Stimulated activated CD4-positive, alpha-beta T cell treated with anti-CD3 and anti-CD28 coated beads, Interleukin-12 subunit alpha, Interleukin-12 subunit beta, amount 100 ng/mL, for 48 hours (primary cell): ENCODE measurements at regions not wholly inside any gene's neighbourhood (a gene's known extent, or its start where the extent isn't known, plus 50 kb on each side); places are given as distances from the start of the nearest gene placed in this dataset.

ENCODE experiments used
- DNase-seq, 3 donors: peaks; one replicate each; pipeline ENCODE4 v3.0.0-alpha.2; 2020; ENCODE audit warnings: low read depth in 2 of 3, low spot score in 1 of 3

GRCh38 chr18:38045845-38046244 lies 480.2 kb upstream of the CELF4 start:
- DNase-seq = no peak

GRCh38 chr18:38042211-38042890 lies 476.8 kb upstream of the CELF4 start:
- DNase-seq = no peak

DNA sequence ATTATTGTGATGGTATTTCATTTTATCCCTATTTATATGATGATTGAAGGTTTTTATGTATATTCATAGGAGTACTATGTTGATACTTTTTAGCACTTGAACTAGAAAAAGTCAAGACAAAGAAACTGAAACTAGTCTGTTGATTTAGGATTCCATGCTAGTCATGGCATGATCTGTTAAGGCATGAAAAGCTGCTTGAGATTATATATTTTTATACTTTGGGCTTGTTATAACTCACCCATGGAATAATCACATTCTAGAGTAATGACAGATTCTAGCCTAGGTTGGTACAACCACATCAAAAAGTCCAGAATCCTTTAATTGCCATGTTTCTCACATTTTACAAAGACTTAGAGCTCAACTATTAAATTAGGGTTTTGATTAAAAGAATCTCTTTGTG lies 472.6 kb upstream of the CELF4 start:
- DNase-seq = no peak

GRCh38 chr18:38035193-38035592 lies 469.6 kb upstream of the CELF4 start:
- DNase-seq = no peak

GRCh38 chr18:38033282-38033681 lies 467.7 kb upstream of the CELF4 start:
- no peak for DNase-seq

- no peak for DNase-seq
These were observed 466.9 kb upstream of the CELF4 start for GRCh38 chr18:38032516-38032915.

DNA sequence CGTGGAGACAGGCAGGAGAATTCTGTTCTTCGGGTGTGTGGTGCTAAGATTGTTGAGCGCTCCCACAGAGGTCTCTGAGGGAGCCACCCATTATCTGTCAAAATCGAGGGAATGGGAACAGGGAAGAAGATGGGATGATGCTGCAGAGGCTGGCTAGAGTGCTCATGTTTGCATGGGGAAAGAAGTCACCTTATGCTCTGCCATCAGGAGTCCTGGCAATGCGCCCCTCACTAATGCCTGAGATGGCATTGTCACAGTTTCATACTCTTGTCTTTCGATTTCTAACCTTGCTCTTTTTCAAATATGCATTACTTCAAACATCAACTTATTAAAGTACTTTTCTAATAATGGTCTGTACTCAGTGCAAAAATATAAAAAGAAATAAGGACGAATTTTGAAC lies 463.3 kb upstream of the CELF4 start:
- no peak for DNase-seq

- DNase-seq = no peak
These were observed 459.9 kb upstream of the CELF4 start for GRCh38 chr18:38025433-38026038.

DNA sequence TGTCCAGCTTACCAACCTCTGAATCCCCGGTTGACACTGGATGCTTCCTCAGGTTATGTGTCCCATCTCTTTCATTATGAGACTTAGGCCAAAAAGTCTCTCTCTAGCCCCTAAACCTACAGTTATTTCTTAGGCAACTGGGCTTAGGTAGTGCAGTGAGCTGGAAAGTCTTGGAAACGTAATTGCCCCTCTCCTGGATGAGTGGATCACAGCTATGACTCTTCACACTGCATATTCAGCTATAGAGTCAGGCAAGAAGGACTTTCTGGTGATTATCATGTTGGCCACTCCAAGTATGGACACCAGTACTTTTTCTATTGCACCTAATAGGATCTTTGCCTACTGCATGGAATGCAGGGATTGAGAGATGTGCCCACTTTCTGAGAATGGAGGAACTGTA lies 458.3 kb upstream of the CELF4 start:
- no peak for DNase-seq

- no peak for DNase-seq
These were observed 456.6 kb upstream of the CELF4 start for GRCh38 chr18:38022234-38022633.

- DNase-seq = no peak
These were observed 453.7 kb upstream of the CELF4 start for GRCh38 chr18:38019292-38019691.

DNA sequence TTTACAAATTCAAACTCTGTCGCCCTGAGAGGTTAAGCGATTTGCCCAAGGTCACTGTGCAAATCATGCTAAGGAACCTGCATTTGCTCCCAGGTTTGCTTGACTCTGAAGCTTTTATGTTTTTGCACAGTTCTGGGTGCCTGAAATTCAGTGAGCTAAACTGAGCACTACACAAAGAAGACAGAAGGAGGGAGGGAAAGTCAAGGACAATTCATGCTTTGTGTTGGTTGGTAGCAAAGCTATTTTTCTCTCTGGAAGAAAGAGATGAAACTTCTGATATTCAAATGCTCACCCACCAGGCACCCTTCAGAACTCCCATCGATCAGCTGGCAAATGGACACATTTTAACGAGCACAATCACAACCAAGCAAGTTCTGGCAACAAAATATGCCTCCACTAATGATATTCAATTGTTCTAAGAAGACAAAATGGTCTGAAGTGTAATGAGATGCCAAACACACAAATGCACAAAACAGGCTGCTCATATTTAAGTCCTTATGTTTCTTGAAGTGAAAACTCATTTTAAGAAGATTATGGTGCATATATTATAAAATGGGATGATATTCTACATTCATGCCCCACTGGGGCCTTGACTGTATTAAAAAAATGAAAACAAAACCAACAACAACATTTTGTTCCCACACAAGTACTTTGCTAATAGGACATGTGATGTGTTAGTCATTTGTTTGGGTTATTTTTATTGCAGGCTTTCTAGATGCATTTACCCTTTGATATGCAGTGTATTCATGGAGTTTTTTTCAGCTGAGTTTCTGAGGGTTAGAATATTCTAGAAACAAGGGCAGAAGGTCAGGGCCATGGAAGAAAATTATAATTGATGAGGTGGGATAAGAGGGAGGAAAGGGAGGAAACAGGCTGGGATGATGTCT lies 445.6 kb upstream of the CELF4 start:
- no peak for DNase-seq

- DNase-seq = no peak
These were observed 444.4 kb upstream of the CELF4 start for GRCh38 chr18:38010037-38010436.

- DNase-seq = no peak
These were observed 443.7 kb upstream of the CELF4 start for GRCh38 chr18:38009320-38009719.

DNA sequence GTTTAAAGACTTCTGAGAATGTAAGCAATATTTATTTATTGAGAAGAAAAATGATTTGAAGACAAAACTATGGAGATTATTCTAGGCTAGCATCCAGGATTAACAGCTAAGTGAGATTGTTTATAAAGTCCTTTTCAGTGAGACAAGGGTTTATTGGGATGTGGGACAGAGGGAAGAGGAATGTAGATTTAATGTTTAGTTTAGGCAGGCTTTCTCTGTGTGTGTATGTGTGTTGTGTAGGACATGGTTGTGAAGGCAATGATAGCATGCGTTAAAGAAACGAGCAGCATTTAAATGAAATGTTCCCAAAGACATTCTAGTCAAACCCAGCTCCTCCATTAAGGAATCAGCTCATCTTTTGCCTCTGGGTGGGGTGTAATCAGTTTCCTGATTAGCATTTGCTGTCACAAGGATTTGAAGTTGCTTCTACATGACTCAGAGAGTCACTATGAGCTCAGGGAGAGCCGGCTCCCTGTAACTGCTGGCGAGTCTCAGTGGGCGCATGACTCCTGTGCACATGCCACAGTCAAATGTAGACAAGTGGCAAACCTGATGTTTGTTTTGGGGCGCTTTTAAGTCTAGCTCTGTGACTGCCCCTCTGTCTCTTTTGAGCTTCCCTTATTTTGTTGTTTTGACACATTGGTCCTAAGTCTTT lies 442.2 kb upstream of the CELF4 start:
- no peak for DNase-seq

GRCh38 chr18:38007026-38007425 lies 441.4 kb upstream of the CELF4 start:
- no peak for DNase-seq

- DNase-seq = no peak
These were observed 440.9 kb upstream of the CELF4 start for GRCh38 chr18:38006541-38006940.

- DNase-seq = no peak
These were observed 432.1 kb upstream of the CELF4 start for GRCh38 chr18:37997695-37998094.

DNA sequence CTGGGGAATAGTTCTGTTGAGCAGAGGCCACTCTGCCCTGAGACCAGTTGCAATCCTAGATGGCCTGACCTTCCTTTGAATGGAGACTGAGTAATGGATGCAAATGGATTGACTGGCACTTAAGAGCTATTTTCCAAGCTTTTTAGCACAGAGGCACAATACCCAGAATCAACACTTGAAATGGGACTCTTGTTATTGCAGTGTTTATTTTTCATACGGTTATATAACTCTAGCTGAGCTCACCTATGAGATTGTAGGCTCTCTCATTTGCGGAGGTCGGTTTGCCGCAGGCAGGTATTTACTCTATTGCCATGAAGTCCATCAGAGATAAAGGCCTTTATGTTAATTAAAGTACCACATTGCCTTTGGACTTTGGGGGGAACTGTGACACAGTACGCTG lies 422.3 kb upstream of the CELF4 start:
- DNase-seq = no peak

DNA sequence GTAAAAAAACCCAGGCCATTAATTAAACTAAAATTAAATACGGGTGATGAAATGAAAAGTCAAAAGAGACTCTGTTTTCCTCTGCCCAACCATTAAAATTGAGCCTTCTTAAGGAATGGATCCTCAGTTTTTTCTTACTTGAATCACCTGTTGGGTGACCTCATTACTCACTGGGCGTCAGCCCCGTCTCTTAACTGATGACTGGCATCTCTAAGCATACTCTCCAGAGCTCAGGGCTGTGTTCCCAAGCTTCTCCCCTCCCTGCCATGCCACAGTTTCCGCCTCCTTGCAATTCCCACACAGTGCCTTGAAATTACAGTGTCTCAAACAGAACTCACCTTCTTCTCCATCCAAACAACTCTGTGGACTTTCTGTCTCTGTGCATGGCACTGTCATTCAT lies 421.1 kb upstream of the CELF4 start:
- DNase-seq = no peak

DNA sequence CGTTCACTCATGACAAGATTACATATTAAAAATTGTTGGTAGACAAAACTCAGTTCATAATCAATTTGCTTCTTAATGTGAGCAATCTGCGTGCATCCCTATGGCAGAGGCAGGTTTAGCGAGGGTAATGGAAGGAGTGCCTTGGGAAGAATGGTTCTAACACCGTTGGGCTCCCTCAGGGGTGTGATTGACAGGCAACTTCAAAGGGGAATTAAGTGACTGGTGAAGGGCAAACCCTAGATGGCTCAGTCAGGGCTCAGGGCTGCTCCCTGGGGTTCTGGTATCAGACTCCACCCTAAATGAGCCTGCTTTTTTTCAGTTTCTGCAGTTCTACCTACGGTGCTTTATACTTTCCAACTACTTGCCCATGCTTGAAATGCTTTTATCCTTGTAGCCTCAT lies 419.5 kb upstream of the CELF4 start:
- DNase-seq = no peak

DNA sequence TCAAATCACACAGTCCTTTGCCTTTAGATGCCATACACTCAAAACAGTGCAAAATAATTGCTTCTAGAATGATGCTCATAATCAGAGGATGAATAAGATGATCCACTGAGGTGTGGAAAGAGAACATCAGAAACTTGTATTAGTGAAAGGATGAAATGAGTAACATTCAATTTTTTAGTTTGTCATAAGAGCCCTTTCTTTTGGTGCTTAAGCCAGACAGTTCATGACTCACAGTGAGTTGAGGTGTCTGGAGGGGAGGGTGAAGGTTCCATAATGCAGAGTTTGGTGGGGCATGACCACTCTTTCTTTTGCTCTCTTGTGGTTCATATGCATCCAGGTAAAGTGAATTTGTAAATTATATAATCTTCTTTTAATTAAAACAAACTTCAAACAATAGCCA lies 415.0 kb upstream of the CELF4 start:
- DNase-seq = no peak
